ENCODE measurements at regions not wholly inside any gene's neighbourhood (a gene's known extent, or its start where the extent isn't known, plus 50 kb on each side); places are given as distances from the start of the nearest gene placed in this dataset.

GRCh38 chr3:54038391-54038790, 84.0 kb upstream of the CACNA2D3 start:
- Histone ChIP-seq H3K79me2 (ENCODE audit: low read length) (no peaks in the 10 kb centered on the region), H3K4me2 (ENCODE audit: low read depth, low read length, poor library complexity, severe bottlenecking) (no peak overlapping the region)

GRCh38 chr3:54036543-54036942, 85.8 kb upstream of the CACNA2D3 start:
- Histone ChIP-seq H2AFZ (ENCODE audit: low read length) (no peak overlapping the region), H3K9ac (ENCODE audit: low read length) (no peak overlapping the region), H3K27ac (ENCODE audit: low read length) (no peak overlapping the region), H3K4me2 (ENCODE audit: low read depth, low read length, poor library complexity, severe bottlenecking) (no peak overlapping the region), H3K27me3 (ENCODE audit: low read length) (no peaks in the 10 kb centered on the region), H3K9me3 (ENCODE audit: low read length) (no peaks in the 10 kb centered on the region), H3K9me2 (replicated peaks; ENCODE audit: insufficient read depth, low read length) (no peaks in the 10 kb centered on the region), H3K36me3 (ENCODE audit: insufficient read depth, low read length) (no peaks in the 10 kb centered on the region), H3K4me1 (ENCODE audit: low read length) (no peaks in the 10 kb centered on the region), H4K20me1 (ENCODE audit: insufficient read depth, low read depth, low read length) (no peaks in the 10 kb centered on the region), H3K4me3 (ENCODE audit: low read length) (no peak overlapping the region), H3K79me2 (ENCODE audit: low read length) (no peaks in the 10 kb centered on the region)
- DNase-seq = no peak

More at GRCh38 chr3:54038391-54038790, 84.0 kb upstream of the CACNA2D3 start:
- Histone ChIP-seq H3K27ac (ENCODE audit: low read length) (no peak overlapping the region), H4K20me1 (ENCODE audit: insufficient read depth, low read depth, low read length) (no peaks in the 10 kb centered on the region), H3K9me3 (ENCODE audit: low read length) (no peaks in the 10 kb centered on the region), H3K36me3 (ENCODE audit: insufficient read depth, low read length) (no peaks in the 10 kb centered on the region), H2AFZ (ENCODE audit: low read length) (no peak overlapping the region), H3K9me2 (replicated peaks; ENCODE audit: insufficient read depth, low read length) (no peaks in the 10 kb centered on the region), H3K4me3 (ENCODE audit: low read length) (no peak overlapping the region), H3K4me1 (ENCODE audit: low read length) (no peaks in the 10 kb centered on the region), H3K27me3 (ENCODE audit: low read length) (no peaks in the 10 kb centered on the region), H3K9ac (ENCODE audit: low read length) (no peak overlapping the region)
- no peak for DNase-seq

- Histone ChIP-seq H3K4me2 (ENCODE audit: low read depth, low read length, poor library complexity, severe bottlenecking) (no peak overlapping the region), H3K27me3 (ENCODE audit: low read length) (no peaks in the 10 kb centered on the region), H3K27ac (ENCODE audit: low read length) (no peak overlapping the region), H3K9ac (ENCODE audit: low read length) (no peak overlapping the region), H2AFZ (ENCODE audit: low read length) (no peak overlapping the region), H4K20me1 (ENCODE audit: insufficient read depth, low read depth, low read length) (no peaks in the 10 kb centered on the region), H3K9me2 (replicated peaks; ENCODE audit: insufficient read depth, low read length) (no peaks in the 10 kb centered on the region), H3K9me3 (ENCODE audit: low read length) (no peaks in the 10 kb centered on the region), H3K79me2 (ENCODE audit: low read length) (no peaks in the 10 kb centered on the region), H3K4me3 (ENCODE audit: low read length) (no peak overlapping the region), H3K4me1 (ENCODE audit: low read length) (no peaks in the 10 kb centered on the region), H3K36me3 (ENCODE audit: insufficient read depth, low read length) (no peaks in the 10 kb centered on the region)
- DNase-seq = no peak
These were observed 87.4 kb upstream of the CACNA2D3 start for GRCh38 chr3:54034971-54035370.

- no peak overlapping the region for H3K27ac ChIP-seq (ENCODE audit: low read length)
- DNase-seq = no peak
- no peak overlapping the region for H3K4me3 ChIP-seq (ENCODE audit: low read length)
- no peaks in the 10 kb centered on the region for H3K36me3 ChIP-seq (ENCODE audit: insufficient read depth, low read length)
- no peak overlapping the region for H2AFZ ChIP-seq (ENCODE audit: low read length)
- no peaks in the 10 kb centered on the region for H3K79me2 ChIP-seq (ENCODE audit: low read length)
- no peaks in the 10 kb centered on the region for H3K9me2 ChIP-seq (replicated peaks; ENCODE audit: insufficient read depth, low read length)
- H3K9me3 ChIP-seq (ENCODE audit: low read length) = no peaks in the 10 kb centered on the region
- no peaks in the 10 kb centered on the region for H4K20me1 ChIP-seq (ENCODE audit: insufficient read depth, low read depth, low read length)
- H3K4me1 ChIP-seq (ENCODE audit: low read length) = no peaks in the 10 kb centered on the region
- no peak overlapping the region for H3K4me2 ChIP-seq (ENCODE audit: low read depth, low read length, poor library complexity, severe bottlenecking)
- no peaks in the 10 kb centered on the region for H3K27me3 ChIP-seq (ENCODE audit: low read length)
- H3K9ac ChIP-seq (ENCODE audit: low read length) = no peak overlapping the region
These were observed 88.6 kb upstream of the CACNA2D3 start for GRCh38 chr3:54033761-54034160.

- Histone ChIP-seq H3K9me2 (replicated peaks; ENCODE audit: insufficient read depth, low read length) (no peaks in the 10 kb centered on the region), H4K20me1 (ENCODE audit: insufficient read depth, low read depth, low read length) (no peaks in the 10 kb centered on the region), H2AFZ (ENCODE audit: low read length) (no peak overlapping the region), H3K9ac (ENCODE audit: low read length) (no peak overlapping the region), H3K36me3 (ENCODE audit: insufficient read depth, low read length) (no peaks in the 10 kb centered on the region), H3K27ac (ENCODE audit: low read length) (no peak overlapping the region), H3K4me2 (ENCODE audit: low read depth, low read length, poor library complexity, severe bottlenecking) (no peak overlapping the region), H3K4me3 (ENCODE audit: low read length) (no peak overlapping the region), H3K27me3 (ENCODE audit: low read length) (no peaks in the 10 kb centered on the region), H3K79me2 (ENCODE audit: low read length) (no peaks in the 10 kb centered on the region), H3K9me3 (ENCODE audit: low read length) (no peaks in the 10 kb centered on the region), H3K4me1 (ENCODE audit: low read length) (no peaks in the 10 kb centered on the region)
- no peak for DNase-seq
These were observed 89.8 kb upstream of the CACNA2D3 start for GRCh38 chr3:54032598-54032997.

- Histone ChIP-seq H3K79me2 (ENCODE audit: low read length) (no peaks in the 10 kb centered on the region), H2AFZ (ENCODE audit: low read length) (no peak overlapping the region), H3K9ac (ENCODE audit: low read length) (no peak overlapping the region), H3K9me3 (ENCODE audit: low read length) (no peaks in the 10 kb centered on the region), H3K27ac (ENCODE audit: low read length) (no peak overlapping the region), H4K20me1 (ENCODE audit: insufficient read depth, low read depth, low read length) (no peaks in the 10 kb centered on the region), H3K27me3 (ENCODE audit: low read length) (no peaks in the 10 kb centered on the region), H3K36me3 (ENCODE audit: insufficient read depth, low read length) (no peaks in the 10 kb centered on the region), H3K4me1 (ENCODE audit: low read length) (peaks cover 6% of the 10 kb centered on the region), H3K9me2 (replicated peaks; ENCODE audit: insufficient read depth, low read length) (no peaks in the 10 kb centered on the region), H3K4me2 (ENCODE audit: low read depth, low read length, poor library complexity, severe bottlenecking) (no peak overlapping the region), H3K4me3 (ENCODE audit: low read length) (no peak overlapping the region)
- no peak for DNase-seq
These were observed 94.0 kb upstream of the CACNA2D3 start for GRCh38 chr3:54028372-54028771.

- Histone ChIP-seq H3K9me2 (replicated peaks; ENCODE audit: insufficient read depth, low read length) (no peaks in the 10 kb centered on the region), H3K4me2 (ENCODE audit: low read depth, low read length, poor library complexity, severe bottlenecking) (no peak overlapping the region), H3K9me3 (ENCODE audit: low read length) (no peaks in the 10 kb centered on the region), H3K27me3 (ENCODE audit: low read length) (no peaks in the 10 kb centered on the region), H3K4me1 (ENCODE audit: low read length) (peaks cover 6% of the 10 kb centered on the region), H3K9ac (ENCODE audit: low read length) (no peak overlapping the region), H3K4me3 (ENCODE audit: low read length) (no peak overlapping the region), H3K27ac (ENCODE audit: low read length) (no peak overlapping the region), H3K36me3 (ENCODE audit: insufficient read depth, low read length) (no peaks in the 10 kb centered on the region), H4K20me1 (ENCODE audit: insufficient read depth, low read depth, low read length) (no peaks in the 10 kb centered on the region), H2AFZ (ENCODE audit: low read length) (no peak overlapping the region), H3K79me2 (ENCODE audit: low read length) (no peaks in the 10 kb centered on the region)
- no peak for DNase-seq
These were observed 95.8 kb upstream of the CACNA2D3 start for GRCh38 chr3:54026543-54026942.

- no peaks in the 10 kb centered on the region for H4K20me1 ChIP-seq (ENCODE audit: insufficient read depth, low read depth, low read length)
- no peaks in the 10 kb centered on the region for H3K27me3 ChIP-seq (ENCODE audit: low read length)
- no peaks in the 10 kb centered on the region for H3K9me3 ChIP-seq (ENCODE audit: low read length)
These were observed 101.3 kb upstream of the CACNA2D3 start for GRCh38 chr3:54021071-54021470.

GRCh38 chr3:54020436-54020835, 101.9 kb upstream of the CACNA2D3 start:
- Histone ChIP-seq H3K4me2 (ENCODE audit: low read depth, low read length, poor library complexity, severe bottlenecking) (no peak overlapping the region), H3K27ac (ENCODE audit: low read length) (no peak overlapping the region), H3K27me3 (ENCODE audit: low read length) (no peaks in the 10 kb centered on the region), H4K20me1 (ENCODE audit: insufficient read depth, low read depth, low read length) (no peaks in the 10 kb centered on the region), H3K79me2 (ENCODE audit: low read length) (no peaks in the 10 kb centered on the region), H3K4me1 (ENCODE audit: low read length) (peaks cover 1% of the 10 kb centered on the region), H3K36me3 (ENCODE audit: insufficient read depth, low read length) (no peaks in the 10 kb centered on the region), H3K9me3 (ENCODE audit: low read length) (no peaks in the 10 kb centered on the region), H3K9me2 (replicated peaks; ENCODE audit: insufficient read depth, low read length) (no peaks in the 10 kb centered on the region), H3K9ac (ENCODE audit: low read length) (no peak overlapping the region), H2AFZ (ENCODE audit: low read length) (no peak overlapping the region), H3K4me3 (ENCODE audit: low read length) (no peak overlapping the region)
- DNase-seq = no peak

More at GRCh38 chr3:54021071-54021470, 101.3 kb upstream of the CACNA2D3 start:
- no peak overlapping the region for H3K4me2 ChIP-seq (ENCODE audit: low read depth, low read length, poor library complexity, severe bottlenecking)
- H3K4me1 ChIP-seq (ENCODE audit: low read length) = peaks cover 6% of the 10 kb centered on the region
- no peak for DNase-seq
- H3K9ac ChIP-seq (ENCODE audit: low read length) = no peak overlapping the region
- H3K27ac ChIP-seq (ENCODE audit: low read length) = no peak overlapping the region
- no peaks in the 10 kb centered on the region for H3K36me3 ChIP-seq (ENCODE audit: insufficient read depth, low read length)
- no peaks in the 10 kb centered on the region for H3K79me2 ChIP-seq (ENCODE audit: low read length)
- no peak overlapping the region for H3K4me3 ChIP-seq (ENCODE audit: low read length)
- no peaks in the 10 kb centered on the region for H3K9me2 ChIP-seq (replicated peaks; ENCODE audit: insufficient read depth, low read length)
- no peak overlapping the region for H2AFZ ChIP-seq (ENCODE audit: low read length)
